Erythroblast (primary cell): ENCODE measurements at regions not wholly inside any gene's neighbourhood (a gene's known extent, or its start where the extent isn't known, plus 50 kb on each side); places are given as distances from the start of the nearest gene placed in this dataset.

Experiments
- DNase-seq, 2 experiments: peaks; one replicate each; lab custom pipeline; 2025; lab: John Stamatoyannopoulos, UW
- GATA1 ChIP-seq: IDR thresholded peaks from 2 replicates; pipeline ENCODE4 v1.6.1; 2011; ENCODE audit warnings: low read depth, mild to moderate bottlenecking, control low read depth, low read length, moderate library complexity
- POLR2A ChIP-seq: IDR thresholded peaks from 2 replicates; pipeline ENCODE4 v1.6.1; 2011; ENCODE audit warnings: mild to moderate bottlenecking, low read length

- peak; percentile 6 to 44 for DNase-seq
- TF ChIP-seq GATA1: no peak
- no peak for TF ChIP-seq POLR2A
Observed at GRCh38 chr1:193355178-193355577, 168.8 kb upstream of the B3GALT2 start.

GRCh38 chr1:193348769-193349535 lies 162.5 kb upstream of the B3GALT2 start:
- TF ChIP-seq GATA1: no peak
- TF ChIP-seq POLR2A: no peak
- no peak for DNase-seq

GRCh38 chr1:193348091-193348768 lies 161.8 kb upstream of the B3GALT2 start:
- TF ChIP-seq GATA1: no peak
- TF ChIP-seq POLR2A: no peak
- DNase-seq: no peak

GRCh38 chr1:193346085-193346484 lies 159.7 kb upstream of the B3GALT2 start:
- DNase-seq: no peak
- TF ChIP-seq POLR2A: no peak
- TF ChIP-seq GATA1: no peak

GRCh38 chr1:193342811-193343210 lies 156.4 kb upstream of the B3GALT2 start:
- TF ChIP-seq GATA1 (no peak), POLR2A (no peak)
- DNase-seq: no peak

GRCh38 chr1:193340331-193340730 lies 153.9 kb upstream of the B3GALT2 start:
- DNase-seq: no peak
- no peak for TF ChIP-seq GATA1
- no peak for TF ChIP-seq POLR2A

- no peak for TF ChIP-seq POLR2A
- no peak for TF ChIP-seq GATA1
- DNase-seq: no peak
Observed at GRCh38 chr1:193339401-193339800, 153.0 kb upstream of the B3GALT2 start.

GRCh38 chr1:193338194-193338593 lies 151.8 kb upstream of the B3GALT2 start:
- TF ChIP-seq POLR2A: no peak
- no peak for TF ChIP-seq GATA1
- DNase-seq: no peak

- DNase-seq: no peak
- no peak for TF ChIP-seq GATA1
- TF ChIP-seq POLR2A: no peak
Observed at GRCh38 chr1:193335806-193336428, 149.5 kb upstream of the B3GALT2 start.

- DNase-seq: no peak
- TF ChIP-seq GATA1 (no peak), POLR2A (no peak)
Observed at GRCh38 chr1:193333166-193333565, 146.8 kb upstream of the B3GALT2 start.

GRCh38 chr1:193326296-193326695 lies 139.9 kb upstream of the B3GALT2 start:
- no peak for DNase-seq
- TF ChIP-seq GATA1 (no peak), POLR2A (no peak)

- TF ChIP-seq GATA1: no peak
- DNase-seq: no peak
Observed at GRCh38 chr1:193325771-193326170, 139.4 kb upstream of the B3GALT2 start.

- no peak for DNase-seq
Observed at GRCh38 chr1:193325042-193325441, 138.6 kb upstream of the B3GALT2 start.

GRCh38 chr1:193322211-193322610 lies 135.8 kb upstream of the B3GALT2 start:
- TF ChIP-seq GATA1 (no peak), POLR2A (no peak)
- no peak for DNase-seq

More at GRCh38 chr1:193325042-193325441, 138.6 kb upstream of the B3GALT2 start:
- TF ChIP-seq POLR2A (no peak), GATA1 (no peak)
